MM.1S (cell line): ENCODE measurements at regions not wholly inside any gene's neighbourhood (a gene's known extent, or its start where the extent isn't known, plus 50 kb on each side); places are given as distances from the start of the nearest gene placed in this dataset.

Source experiments
- DNase-seq: peaks from one replicate; pipeline ENCODE4 v3.0.0-alpha.2; 2015
- H2AFZ ChIP-seq: fragments of 300-600 bp; sonication (generic); 2 replicates; pipeline ENCODE4 v1.6.0; 2016; ENCODE audit warnings: antibody characterized with exemption, low read length
- H3F3A ChIP-seq: fragments of 300-600 bp; sonication (generic); 2 replicates; pipeline ENCODE4 v1.6.1; 2016; ENCODE audit warnings: mild to moderate bottlenecking, antibody characterized with exemption, low read length, moderate library complexity, mixed read lengths; ENCODE audit not compliant: insufficient read depth
- H3K27ac ChIP-seq: fragments of 300-600 bp; sonication (generic); 2 replicates; pipeline ENCODE4 v1.5.1; 2016; ENCODE audit warnings: mild to moderate bottlenecking, low read length
- H3K27me3 ChIP-seq: fragments of 300-600 bp; sonication (generic); replicated peaks from 2 replicates; pipeline ENCODE4 v1.6.0; 2016; ENCODE audit warnings: low read length; ENCODE audit not compliant: insufficient read depth
- H3K36me3 ChIP-seq: fragments of 300-600 bp; sonication (generic); replicated peaks from 2 replicates; pipeline ENCODE4 v1.6.1; 2016; ENCODE audit warnings: mild to moderate bottlenecking, low read length, mixed read lengths; ENCODE audit not compliant: insufficient read depth
- H3K4me1 ChIP-seq: fragments of 300-600 bp; sonication (generic); 2 replicates; pipeline ENCODE4 v1.6.1; 2016; ENCODE audit warnings: low read length, mixed read lengths
- H3K4me2 ChIP-seq: fragments of 300-600 bp; sonication (generic); 2 replicates; pipeline ENCODE4 v1.6.0; 2016; ENCODE audit warnings: low read depth, low read length
- H3K4me3 ChIP-seq: fragments of 300-600 bp; sonication (generic); 2 replicates; pipeline ENCODE4 v1.5.1; 2016; ENCODE audit warnings: low read length, mixed read lengths
- H3K79me2 ChIP-seq: fragments of 300-600 bp; sonication (generic); 2 replicates; pipeline ENCODE4 v1.6.1; 2016; ENCODE audit warnings: mixed run types, low read length, mixed read lengths
- H3K9ac ChIP-seq: fragments of 300-600 bp; sonication (generic); 2 replicates; pipeline ENCODE4 v1.6.1; 2016; ENCODE audit warnings: low read length, mixed read lengths
- H3K9me2 ChIP-seq: fragments of 300-600 bp; sonication (generic); replicated peaks from 2 replicates; pipeline ENCODE4 v1.6.1; 2016; ENCODE audit warnings: mild to moderate bottlenecking, low read length, mixed read lengths; ENCODE audit not compliant: insufficient read depth
- H3K9me3 ChIP-seq: fragments of 300-600 bp; sonication (generic); replicated peaks from 2 replicates; pipeline ENCODE4 v1.6.1; 2016; ENCODE audit warnings: mild to moderate bottlenecking, low read length, mixed read lengths; ENCODE audit not compliant: insufficient read depth
- H4K20me1 ChIP-seq: fragments of 300-600 bp; sonication (generic); 2 replicates; pipeline ENCODE4 v1.6.1; 2016; ENCODE audit warnings: mild to moderate bottlenecking, low read length, moderate library complexity, mixed read lengths; ENCODE audit not compliant: insufficient read depth
- CTCF ChIP-seq: fragments of 300-600 bp; sonication (generic); IDR thresholded peaks from 2 replicates; pipeline ENCODE4 v1.5.1; 2016; ENCODE audit warnings: antibody characterized with exemption, low read length, mixed read lengths
- EZH2 ChIP-seq: fragments of 300-600 bp; sonication (generic); optimal IDR thresholded peaks from 2 replicates; pipeline ENCODE3; 2017; ENCODE audit warnings: low read depth, mild to moderate bottlenecking, antibody characterized with exemption, low read length, mixed read lengths
- EZH2phosphoT487 ChIP-seq: fragments of 300-600 bp; sonication (generic); IDR thresholded peaks from 2 replicates; pipeline ENCODE4 v1.6.1; 2018; ENCODE audit warnings: antibody characterized with exemption, low read length

- Histone ChIP-seq H3K79me2 (no peaks in the 10 kb centered on the region), H2AFZ (no peak overlapping the region), H3K4me1 (peaks cover 29% of the 10 kb centered on the region), H3K27me3 (peaks cover 47% of the 10 kb centered on the region), H3K27ac (no peak overlapping the region), H4K20me1 (no peaks in the 10 kb centered on the region), H3K9me3 (no peaks in the 10 kb centered on the region), H3K9me2 (no peaks in the 10 kb centered on the region), H3K36me3 (no peaks in the 10 kb centered on the region), H3F3A (peaks cover 21% of the 10 kb centered on the region), H3K4me3 (no peak overlapping the region), H3K4me2 (no peak overlapping the region), H3K9ac (no peak overlapping the region)
- no peak for DNase-seq
- no peak for TF ChIP-seq CTCF
- no peak for TF ChIP-seq EZH2phosphoT487
- TF ChIP-seq EZH2 = no peak
These were observed 156.2 kb downstream of the SH2D1A start for GRCh38 chrX:124502599-124502998.

GRCh38 chrX:124504111-124504983 is 158.0 kb downstream of the SH2D1A start:
- no peaks in the 10 kb centered on the region for H3K36me3 ChIP-seq
- DNase-seq = peak; percentile 93
- no peak for TF ChIP-seq CTCF
- no peak for TF ChIP-seq EZH2phosphoT487
- TF ChIP-seq EZH2 = no peak
- H3K9me2 ChIP-seq = no peaks in the 10 kb centered on the region
- H3K9me3 ChIP-seq = no peaks in the 10 kb centered on the region
- peak overlapping the region; percentile 17; the same call in 1 of the 2 replicates for H3K9ac ChIP-seq
- H3K27me3 ChIP-seq = peaks cover 40% of the 10 kb centered on the region
- no peaks in the 10 kb centered on the region for H4K20me1 ChIP-seq
- H3K4me3 ChIP-seq = peak overlapping the region; percentile 35
- H3K79me2 ChIP-seq = no peaks in the 10 kb centered on the region
- peak overlapping the region; percentile 77; the same call in 1 of the 2 replicates for H3K27ac ChIP-seq
- no peak overlapping the region for H2AFZ ChIP-seq
- peak overlapping the region; percentile 87 for H3K4me2 ChIP-seq
- H3F3A ChIP-seq = peaks cover 21% of the 10 kb centered on the region
- peaks cover 29% of the 10 kb centered on the region for H3K4me1 ChIP-seq

- no peaks in the 10 kb centered on the region for H4K20me1 ChIP-seq
- no peak overlapping the region for H3K27ac ChIP-seq
- H3K9ac ChIP-seq = no peak overlapping the region
- H3K4me1 ChIP-seq = peaks cover 29% of the 10 kb centered on the region
- peak overlapping the region; percentile 68; the same call in 1 of the 2 replicates for H3K4me2 ChIP-seq
- H2AFZ ChIP-seq = no peak overlapping the region
- TF ChIP-seq EZH2phosphoT487 = no peak
- H3K36me3 ChIP-seq = no peaks in the 10 kb centered on the region
- no peaks in the 10 kb centered on the region for H3K79me2 ChIP-seq
- no peaks in the 10 kb centered on the region for H3K9me3 ChIP-seq
- DNase-seq = no peak
- peaks cover 39% of the 10 kb centered on the region for H3K27me3 ChIP-seq
- peaks cover 21% of the 10 kb centered on the region for H3F3A ChIP-seq
- H3K4me3 ChIP-seq = no peak overlapping the region
- H3K9me2 ChIP-seq = no peaks in the 10 kb centered on the region
These were observed 159.7 kb downstream of the SH2D1A start for GRCh38 chrX:124506066-124506465.

- Histone ChIP-seq H3K4me2 (no peak overlapping the region), H3K9me3 (no peaks in the 10 kb centered on the region), H3K9ac (no peak overlapping the region), H3K79me2 (no peaks in the 10 kb centered on the region), H4K20me1 (no peaks in the 10 kb centered on the region), H3K4me3 (no peak overlapping the region), H3K9me2 (no peaks in the 10 kb centered on the region), H3F3A (peaks cover 21% of the 10 kb centered on the region), H3K27ac (no peak overlapping the region), H3K4me1 (peaks cover 29% of the 10 kb centered on the region), H2AFZ (no peak overlapping the region), H3K36me3 (no peaks in the 10 kb centered on the region), H3K27me3 (peaks cover 27% of the 10 kb centered on the region)
- no peak for TF ChIP-seq CTCF
- no peak for DNase-seq
These were observed 160.9 kb downstream of the SH2D1A start for GRCh38 chrX:124507246-124507645.
